SIG-M5 treated with dmso at 0.1 percent for 504 hours (cell line): ENCODE measurements at regions not wholly inside any gene's neighbourhood (a gene's known extent, or its start where the extent isn't known, plus 50 kb on each side); places are given as distances from the start of the nearest gene placed in this dataset.

ENCODE experiments used
- DNase-seq: peaks from one replicate; lab custom pipeline; 2025; ENCODE audit not compliant: unreplicated experiment; lab: John Stamatoyannopoulos, UW

DNA sequence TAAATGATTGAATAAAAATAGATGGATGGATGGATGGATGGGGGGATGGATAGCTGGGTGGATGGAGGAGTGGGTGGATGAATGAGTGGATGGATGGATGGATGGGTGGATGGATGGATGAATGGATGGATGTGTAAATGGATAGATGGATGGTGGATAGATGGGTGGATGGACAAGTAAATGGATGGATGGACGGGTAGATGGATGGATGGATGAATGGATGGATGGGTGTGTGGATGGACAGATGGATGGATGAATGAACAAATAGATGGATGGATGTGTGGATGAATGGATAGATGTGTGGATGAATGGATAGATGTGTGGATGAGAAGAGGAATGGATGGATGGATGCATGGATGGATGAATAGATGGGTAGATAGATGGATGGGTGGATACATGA lies 490.8 kb downstream of the VRK1 start:
- DNase-seq, result no peak

DNA sequence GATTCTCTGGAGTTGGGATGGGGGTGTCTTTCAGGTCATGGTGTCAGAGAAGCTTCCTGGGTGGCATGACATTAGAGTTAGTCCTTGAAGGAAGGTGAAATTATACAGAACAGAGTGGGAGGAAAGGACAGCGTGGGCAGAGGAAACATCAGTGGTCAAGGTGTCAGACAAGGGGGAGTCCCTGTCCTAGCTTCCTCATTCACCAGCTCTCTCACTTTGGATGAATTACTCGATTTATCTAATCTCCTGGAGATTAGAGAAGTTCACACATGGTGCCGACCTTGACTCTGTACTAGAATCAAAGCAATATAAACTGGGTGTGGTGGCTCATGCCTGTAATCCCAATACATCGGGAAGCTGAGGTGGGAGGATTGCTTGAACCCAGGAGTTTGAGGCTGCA lies 492.9 kb downstream of the VRK1 start:
- DNase-seq, result no peak

DNA sequence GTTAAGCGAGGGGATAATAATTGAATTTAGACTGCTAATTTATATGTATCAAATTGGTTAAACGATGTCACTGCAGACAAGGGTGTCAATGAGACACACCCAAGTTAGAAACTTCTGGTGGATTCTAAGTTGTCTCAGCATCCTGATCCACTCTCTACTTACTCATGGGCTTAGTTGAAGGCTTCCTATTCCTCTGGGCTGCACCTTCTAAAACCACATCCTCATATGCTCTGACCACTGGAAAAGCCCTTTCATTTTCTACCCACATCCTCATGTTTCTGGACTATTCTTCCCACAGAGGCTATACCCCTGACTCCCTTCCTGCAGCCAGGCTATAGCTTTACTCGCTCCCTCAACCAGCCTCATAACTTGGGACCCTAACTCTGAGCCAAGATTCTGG lies 493.8 kb downstream of the VRK1 start:
- no peak for DNase-seq

DNA sequence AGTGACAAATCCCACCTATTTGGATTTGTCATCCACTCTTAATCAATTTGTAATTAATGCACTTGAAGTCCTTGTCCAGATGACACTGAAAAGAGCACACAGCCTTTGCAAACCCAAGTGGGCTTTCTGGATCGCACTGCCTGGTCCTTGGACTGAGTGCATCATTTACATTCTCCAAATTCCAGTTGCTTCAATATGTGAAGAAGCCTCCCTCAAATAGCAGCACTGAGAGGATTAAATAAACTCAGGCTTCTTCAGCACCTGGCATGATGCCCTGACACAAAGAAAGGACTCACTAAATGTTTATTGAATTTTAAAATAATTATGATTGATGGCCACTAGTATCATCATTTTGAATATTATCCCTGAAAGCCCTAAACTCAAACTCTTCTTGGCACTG lies 496.5 kb downstream of the VRK1 start:
- DNase-seq, result no peak

DNA sequence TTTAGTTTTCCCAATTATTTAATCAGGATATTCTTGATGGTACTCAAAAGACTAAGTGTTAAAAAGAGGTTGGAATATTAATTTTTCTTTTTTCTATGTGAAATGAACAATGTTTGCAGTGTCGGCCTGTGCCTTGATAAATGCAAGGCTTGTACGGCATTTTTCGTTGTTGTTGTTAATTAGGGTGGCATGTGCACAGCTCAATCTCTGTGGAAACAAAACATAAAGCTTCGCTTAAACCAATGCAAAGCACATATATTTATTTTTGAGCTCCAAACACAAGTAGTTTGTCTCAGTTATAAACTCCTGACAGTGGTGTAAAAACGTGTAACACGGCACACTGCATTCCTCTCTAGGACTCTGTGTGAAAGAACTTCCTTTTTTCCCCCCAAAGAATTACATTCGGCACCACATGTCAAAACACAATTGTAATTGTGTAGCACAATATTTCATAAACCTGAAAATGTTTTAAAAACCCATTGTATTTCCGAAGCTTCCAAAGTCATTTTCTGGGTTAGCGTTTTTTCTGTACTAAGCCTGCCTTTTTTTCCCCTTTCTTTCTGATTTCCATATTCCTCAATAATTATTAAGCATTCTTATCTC lies 498.0 kb downstream of the VRK1 start:
- no peak for DNase-seq

DNA sequence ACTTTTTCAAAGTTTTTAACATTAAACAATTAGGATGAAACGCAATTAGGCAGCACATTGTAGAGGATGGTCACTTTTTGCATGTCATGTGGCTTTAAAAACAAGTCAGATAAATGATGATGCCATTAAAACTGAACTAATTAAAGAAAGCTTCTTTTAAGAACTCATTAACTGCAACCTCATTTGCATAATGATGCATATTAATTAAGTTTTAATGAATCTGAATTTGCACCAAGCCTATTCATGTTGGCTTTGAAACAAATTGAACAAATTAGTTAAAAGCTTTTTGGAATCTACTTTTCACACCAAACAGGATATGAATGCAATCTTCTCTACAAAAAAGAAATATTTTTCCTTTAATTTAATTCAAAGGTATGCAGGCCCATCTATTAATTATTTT lies 499.0 kb downstream of the VRK1 start:
- no peak for DNase-seq

DNA sequence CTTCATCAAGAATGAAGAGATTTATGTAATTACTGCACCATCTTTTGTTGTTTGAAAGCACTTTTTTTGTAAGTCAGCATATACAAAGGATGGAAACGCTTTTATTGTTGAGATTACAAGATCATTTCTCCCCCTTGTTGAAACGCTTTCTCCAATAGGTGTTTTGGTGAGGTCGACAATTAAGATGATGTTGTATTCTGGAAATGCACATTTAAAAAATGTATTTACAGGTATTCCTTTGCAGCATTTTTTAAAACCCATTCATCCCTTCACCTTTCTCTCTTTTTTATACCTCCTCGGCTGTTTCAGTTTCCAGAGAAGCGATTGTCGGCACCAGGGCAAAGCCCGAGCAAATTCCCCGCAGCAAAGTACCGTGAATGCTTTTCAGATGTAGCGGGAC lies 499.9 kb downstream of the VRK1 start:
- no peak for DNase-seq

DNA sequence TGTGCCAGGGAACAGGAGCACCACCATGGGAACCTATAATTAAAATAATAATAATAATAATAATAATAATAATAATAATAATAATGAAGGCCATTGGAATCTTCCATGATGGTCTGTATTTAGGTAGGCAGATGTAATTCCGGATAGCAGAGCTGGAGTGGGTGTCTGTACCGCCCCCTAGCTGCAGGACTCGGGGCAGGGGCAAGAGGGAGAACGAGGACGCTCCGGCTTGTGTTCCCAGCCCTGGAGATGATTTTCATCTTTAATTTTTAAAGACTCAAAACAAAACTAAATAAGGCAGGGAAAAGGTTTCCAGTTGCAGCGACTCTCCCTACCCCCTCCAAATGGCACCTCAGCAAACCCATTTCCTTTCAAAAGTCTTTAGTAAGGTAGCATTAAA lies 501.1 kb downstream of the VRK1 start:
- DNase-seq, result no peak

DNA sequence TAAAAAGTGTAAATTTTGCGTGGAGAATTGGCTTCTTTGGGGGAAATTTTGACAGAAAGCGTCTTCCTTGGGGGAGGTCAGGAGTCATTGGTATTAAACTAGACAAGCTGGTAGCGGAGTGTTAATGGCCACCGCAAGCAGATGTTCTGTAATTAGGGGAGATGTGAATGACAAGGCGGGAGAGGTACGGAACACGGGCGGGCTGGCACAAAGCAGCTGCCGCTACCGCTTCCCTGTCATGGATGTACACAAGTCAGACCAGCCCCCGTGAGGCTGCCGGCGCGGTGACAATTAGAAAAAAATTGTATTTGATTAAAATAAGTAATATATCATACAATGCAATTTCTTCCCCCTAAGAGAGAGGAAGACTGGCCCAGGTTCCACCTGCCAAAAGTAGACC lies 501.6 kb downstream of the VRK1 start:
- DNase-seq, result no peak

DNA sequence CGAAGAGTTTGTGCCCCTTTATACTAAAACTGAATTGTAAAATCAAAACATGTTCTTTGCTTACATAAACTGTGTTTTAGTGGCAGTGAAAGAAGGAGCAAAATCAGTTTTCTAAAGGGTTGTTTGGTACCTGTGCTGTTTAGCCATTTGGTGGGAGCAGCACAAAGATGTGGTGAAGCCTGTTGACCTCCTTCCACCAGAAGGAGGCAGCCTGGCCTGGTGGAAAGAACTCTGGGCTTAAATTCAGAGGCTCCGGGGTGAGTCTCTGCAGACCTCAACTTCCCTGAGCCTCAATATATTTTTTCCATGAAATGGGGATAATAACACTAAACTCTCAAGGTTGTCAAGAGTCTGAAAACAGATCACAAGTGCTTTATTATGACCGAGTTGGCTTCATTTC lies 502.5 kb downstream of the VRK1 start:
- DNase-seq, result no peak

DNA sequence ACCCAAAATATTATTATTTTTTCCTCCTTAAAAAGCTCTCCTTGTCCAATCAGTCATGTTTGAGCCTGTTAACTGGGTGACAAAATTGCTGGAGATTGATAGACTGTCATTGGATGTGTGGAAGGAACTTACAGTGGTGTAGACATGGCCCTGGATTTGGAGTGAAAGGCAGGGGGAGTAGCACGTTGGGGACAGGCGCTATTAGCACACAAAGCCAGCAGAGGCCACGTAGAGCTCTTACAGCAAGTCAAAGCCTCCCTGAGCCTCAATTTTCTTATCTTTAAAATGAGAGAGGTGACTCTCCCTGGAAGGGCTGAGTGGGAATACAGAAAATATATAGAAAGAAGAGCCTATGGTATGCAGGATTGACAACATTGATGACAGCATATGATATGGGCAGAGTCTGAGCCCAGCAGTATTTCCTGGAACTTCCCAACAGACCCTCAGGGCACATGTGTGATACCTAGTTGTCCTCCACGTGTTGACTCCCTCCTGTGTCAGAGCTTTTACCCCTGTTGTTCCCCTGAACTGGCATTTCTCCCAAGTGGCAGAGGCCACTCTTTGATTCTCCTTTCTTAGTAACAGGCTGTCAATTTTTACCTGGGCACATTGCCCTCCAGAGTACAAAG lies 504.9 kb downstream of the VRK1 start:
- no peak for DNase-seq

DNA sequence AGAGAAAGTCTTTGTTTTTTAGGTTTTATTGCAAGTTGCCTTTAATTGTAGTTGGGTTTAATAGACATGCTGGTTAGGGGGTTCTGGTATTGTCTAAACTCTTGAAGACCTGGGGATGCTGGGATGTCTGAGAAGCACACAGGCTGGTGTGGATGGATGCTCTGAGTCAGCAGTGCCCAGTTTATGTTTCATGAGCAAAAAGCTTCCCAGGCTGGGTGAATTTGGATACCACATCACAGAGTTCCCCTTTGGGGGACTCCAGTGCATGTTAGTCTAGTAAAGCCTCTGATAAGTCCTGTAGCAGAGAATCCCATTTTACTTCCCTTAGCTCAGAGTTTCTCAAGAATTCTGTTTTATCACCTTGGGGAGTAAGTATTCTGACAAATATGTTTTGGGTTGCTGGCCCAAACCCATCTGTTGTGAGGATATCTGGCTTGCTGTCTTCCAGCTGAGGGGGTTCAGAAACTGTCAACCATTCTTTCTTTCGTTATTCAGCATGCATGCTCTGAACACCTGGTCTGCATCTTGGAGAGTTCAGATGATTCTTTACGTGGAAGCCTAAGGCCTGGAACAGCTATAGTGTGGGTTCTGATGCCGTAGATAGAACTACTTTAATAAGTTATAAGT lies 509.1 kb downstream of the VRK1 start:
- DNase-seq, result no peak

DNA sequence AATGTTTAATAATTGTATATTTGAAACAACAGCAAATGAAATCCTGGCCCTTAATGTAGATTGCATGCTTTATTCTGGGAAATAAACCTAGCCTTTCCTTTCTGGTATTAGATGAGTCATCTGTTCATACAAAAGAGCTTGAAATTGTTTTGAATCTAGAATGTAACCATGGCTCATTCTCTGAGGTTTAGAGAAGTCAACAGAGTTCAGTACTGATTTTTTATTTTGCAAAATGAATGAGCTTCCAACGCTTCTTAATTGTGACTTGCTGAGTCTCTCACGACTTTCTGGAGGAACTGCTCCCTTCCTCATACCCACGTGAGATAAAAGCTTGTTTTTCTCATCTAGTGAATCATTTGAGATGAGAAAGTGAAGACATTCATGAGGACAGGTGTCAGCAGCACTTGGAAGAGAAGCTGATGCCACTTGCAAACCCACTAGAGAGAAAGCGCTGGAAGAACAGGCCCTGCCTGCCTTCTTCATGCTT lies 509.6 kb downstream of the VRK1 start:
- DNase-seq, result no peak

DNA sequence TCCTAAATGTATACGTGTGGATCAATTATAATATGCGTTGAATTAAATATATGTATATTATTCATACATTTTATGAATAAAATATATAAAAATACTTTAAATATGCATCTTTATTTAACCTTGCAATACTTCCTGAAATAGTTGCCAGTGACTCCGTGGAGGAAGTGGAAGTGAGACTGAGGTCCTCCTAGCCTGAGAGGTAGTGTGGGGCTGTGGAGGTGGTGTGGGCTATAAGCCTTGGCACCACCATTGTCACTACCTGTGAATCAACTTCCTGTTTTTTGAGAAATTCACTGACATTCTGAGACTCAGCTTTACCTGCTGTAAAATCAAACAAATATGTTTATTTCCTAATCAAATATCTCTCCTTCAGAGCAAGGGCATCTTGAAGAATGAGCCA lies 514.2 kb downstream of the VRK1 start:
- no peak for DNase-seq

DNA sequence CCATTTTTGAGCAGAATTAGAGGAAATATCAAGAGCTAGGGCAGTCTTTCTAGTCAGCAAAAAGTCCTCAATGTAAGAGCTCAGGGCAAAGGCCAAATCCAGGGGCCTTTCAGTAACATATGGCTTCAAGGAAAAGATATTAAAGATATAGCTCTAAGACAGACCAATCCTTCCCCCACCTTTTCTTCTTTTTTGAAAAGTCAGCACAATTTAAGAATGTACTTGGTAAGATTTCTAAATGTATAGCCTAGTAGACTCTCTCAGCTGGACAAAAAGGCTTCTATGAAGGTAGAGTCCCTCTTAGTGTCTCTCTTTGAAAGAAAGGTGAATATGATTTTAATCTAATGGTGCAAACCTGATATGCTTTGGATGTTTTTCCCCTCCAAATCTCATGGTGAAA lies 515.7 kb downstream of the VRK1 start:
- no peak for DNase-seq

DNA sequence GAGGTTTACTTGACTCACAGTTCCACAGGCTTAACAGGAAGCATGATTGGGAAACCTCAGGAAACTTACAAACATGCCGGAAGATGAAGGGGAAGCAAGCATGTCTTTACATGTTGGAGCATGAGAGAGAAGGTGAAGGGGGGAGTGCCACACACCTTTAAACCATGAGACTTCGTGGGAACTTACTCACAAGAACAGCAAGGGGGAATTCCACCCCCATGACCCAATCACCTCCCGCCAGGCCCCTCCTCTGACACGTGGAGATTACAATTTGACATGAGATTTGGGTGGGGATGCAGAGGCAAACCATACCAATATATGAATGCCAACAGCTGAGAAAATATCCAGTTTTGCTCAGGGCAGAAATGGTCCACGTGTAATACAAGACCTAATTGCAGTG lies 518.6 kb downstream of the VRK1 start:
- no peak for DNase-seq

DNA sequence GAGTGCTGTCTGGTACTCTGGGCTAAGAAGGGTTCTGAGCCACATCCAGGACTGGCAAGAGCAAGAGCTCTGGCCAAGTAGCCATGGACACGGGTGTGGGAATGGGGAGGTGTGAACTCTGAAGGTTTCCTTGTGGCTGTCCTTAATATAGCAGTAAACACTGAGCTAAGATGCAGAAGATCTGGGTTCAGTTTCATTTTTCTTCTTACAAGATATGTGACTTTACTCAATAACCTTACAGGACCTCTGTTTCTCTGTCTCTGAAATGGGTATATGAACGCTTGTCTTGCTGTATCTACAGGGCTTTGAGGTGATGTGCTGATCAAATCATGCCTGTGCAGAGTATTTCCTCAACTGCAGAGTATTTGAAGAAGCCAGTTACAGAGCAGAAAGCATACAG lies 521.2 kb downstream of the VRK1 start:
- no peak for DNase-seq

DNA sequence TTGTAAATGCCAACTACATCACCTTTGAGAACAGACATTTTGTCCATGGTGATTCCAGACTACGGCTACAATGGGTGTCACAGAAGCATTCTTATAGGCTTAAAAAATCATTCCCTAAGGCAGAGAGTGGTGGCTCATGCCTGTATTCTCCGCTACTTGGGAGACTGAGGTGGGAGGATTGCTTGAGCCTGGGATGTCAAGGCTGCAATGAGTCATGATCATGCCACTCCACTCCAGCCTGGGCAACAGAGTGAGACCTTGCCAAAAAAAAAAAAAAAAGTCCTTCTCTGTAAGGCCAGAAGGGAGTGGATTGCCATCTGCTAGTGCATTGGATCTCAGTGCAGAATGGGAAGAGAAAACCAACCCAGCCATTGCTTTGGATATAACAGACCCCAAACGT lies 522.5 kb downstream of the VRK1 start:
- DNase-seq, result no peak

DNA sequence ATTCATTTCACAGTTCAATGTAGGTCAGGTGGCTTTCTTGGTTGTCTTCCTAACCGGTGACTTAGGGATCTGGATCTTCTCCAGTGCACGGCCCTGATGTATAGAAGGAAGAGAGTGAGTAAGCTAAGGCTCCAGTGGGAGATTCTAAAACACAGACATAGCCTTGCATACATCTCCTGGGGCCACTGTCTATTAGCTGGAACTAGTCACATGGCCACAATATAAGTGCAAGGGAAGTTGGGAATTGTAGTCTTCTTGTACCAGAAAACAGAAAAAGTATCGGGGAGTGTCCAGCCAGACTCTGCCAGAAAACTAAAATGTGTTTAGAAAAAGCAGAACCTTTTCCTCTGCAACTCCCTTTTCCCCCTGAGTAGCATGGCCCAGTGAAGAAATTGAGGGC lies 531.6 kb downstream of the VRK1 start:
- DNase-seq, result no peak

DNA sequence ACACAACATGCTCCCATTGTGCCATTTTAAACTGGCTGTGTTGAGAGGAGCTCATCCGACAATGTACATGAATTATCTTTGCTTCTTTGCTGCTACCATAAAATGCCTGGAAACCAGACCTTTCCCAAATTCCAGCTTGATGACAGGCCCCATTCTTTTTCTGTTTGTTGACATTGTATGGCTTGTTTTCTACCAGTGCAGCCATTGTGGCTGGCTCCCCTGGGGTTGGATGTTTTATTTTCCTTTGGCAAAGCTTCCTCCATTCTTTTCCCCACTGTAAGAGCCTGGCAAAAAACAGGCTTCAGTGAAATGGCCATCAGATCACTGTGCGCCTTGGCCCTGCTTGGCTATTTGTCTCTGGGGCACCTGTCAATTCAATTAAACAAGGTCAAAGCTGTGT lies 532.5 kb downstream of the VRK1 start:
- DNase-seq, result no peak

DNA sequence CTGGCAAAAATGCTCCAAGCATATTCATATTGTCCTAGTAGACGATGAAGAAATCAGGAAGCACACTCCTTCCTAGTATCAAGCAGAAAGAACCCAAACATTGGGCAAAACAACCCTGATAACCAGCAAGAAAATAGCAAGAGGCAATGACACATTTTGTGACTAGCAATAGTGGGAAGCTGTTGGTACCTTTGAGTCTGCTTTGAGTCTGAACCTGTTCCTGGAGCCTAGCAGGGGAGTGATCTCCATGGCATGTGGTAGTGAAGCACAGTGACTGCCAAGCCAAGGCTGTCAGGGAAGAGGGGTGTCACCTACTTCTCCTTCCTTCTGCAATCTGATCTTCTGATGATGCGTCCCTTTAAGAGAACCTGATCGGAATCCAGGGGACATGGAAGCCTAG lies 533.9 kb downstream of the VRK1 start:
- DNase-seq, result no peak

DNA sequence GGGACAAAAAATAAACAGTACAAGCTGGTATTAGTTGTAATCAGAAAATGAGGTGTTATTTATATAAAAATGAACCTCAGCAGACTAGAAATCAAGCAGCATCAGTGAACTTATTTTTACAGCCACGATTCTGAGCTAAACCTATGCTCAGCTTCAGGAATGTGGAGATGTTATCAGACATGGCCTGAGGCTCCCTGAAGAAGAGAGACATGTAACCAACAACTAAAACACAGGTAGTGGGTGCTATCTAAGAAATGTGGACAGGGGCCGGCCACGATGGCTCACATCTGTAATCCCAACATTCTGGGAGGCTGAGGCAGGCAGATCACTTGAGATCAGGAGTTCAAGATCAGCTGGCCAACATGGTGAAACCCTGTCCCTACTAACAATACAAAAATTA lies 534.3 kb downstream of the VRK1 start:
- DNase-seq, result peak; percentile 2

DNA sequence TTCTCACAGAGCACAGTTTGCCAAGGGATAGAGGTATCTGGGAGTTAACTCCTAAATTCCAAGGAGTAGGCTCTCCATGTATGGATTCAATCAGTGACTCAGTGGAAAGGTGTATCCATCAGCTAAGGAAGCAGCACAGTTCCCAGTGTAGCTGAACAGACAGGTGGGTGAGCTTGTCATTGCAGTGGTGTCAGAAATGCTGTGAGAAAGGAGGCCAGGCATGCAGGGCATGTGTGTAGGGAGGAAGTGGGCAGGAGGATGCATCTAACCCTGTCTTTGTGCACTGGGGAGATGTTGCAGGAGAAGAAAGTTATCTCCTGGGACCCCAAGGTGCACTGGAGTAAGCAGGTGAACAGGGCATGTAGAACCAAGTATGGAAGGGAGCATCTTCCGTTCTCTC lies 539.0 kb downstream of the VRK1 start:
- DNase-seq, result no peak
